Cardiac fibroblast (primary cell): ENCODE measurements at regions not wholly inside any gene's neighbourhood (a gene's known extent, or its start where the extent isn't known, plus 50 kb on each side); places are given as distances from the start of the nearest gene placed in this dataset.

Experiments used
- DNase-seq, 2 donors: peaks; one replicate each; pipeline versions ENCODE4 v3.0.0 to v3.0.0-alpha.2; 2010; ENCODE audit warnings: low read depth in 2 of 2
- H3K4me3 ChIP-seq, 2 donors: replicated peaks in 1 of 2; 1 replicate in 1 of 2; 2 replicates in 1 of 2; pipeline ENCODE4 v1.5.1; 2011; ENCODE audit warnings: low read depth in 2 of 2, low read length in 2 of 2, mild to moderate bottlenecking in 2 of 2, moderate library complexity in 1 of 2
- CTCF ChIP-seq: IDR thresholded peaks from one replicate; pipeline ENCODE4 v1.5.1; 2011; ENCODE audit warnings: low read depth, mild to moderate bottlenecking, low read length, inconsistent platforms

GRCh38 chr1:185631843-185632242 is 102.3 kb upstream of the HMCN1 start:
- DNase-seq = no peak
- TF ChIP-seq CTCF = no peak
- no peak overlapping the region for H3K4me3 ChIP-seq

GRCh38 chr1:185627761-185628501 is 106.3 kb upstream of the HMCN1 start:
- no peak for DNase-seq
- no peak for TF ChIP-seq CTCF
- no peak overlapping the region for H3K4me3 ChIP-seq

GRCh38 chr1:185627171-185627570 is 107.0 kb upstream of the HMCN1 start:
- DNase-seq = no peak
- no peak for TF ChIP-seq CTCF
- H3K4me3 ChIP-seq = no peak overlapping the region

GRCh38 chr1:185626344-185626743 is 107.8 kb upstream of the HMCN1 start:
- no peak for TF ChIP-seq CTCF
- no peak for DNase-seq
- H3K4me3 ChIP-seq = no peak overlapping the region

GRCh38 chr1:185610954-185611353 is 123.2 kb upstream of the HMCN1 start:
- TF ChIP-seq CTCF = no peak
- DNase-seq = peak in 1 of 2 donors; percentile 2
- no peak overlapping the region for H3K4me3 ChIP-seq

- DNase-seq = peak in 1 of 2 donors; percentile 12
- H3K4me3 ChIP-seq = no peak overlapping the region
- TF ChIP-seq CTCF = no peak
Observed at GRCh38 chr1:185608177-185608576, 126.0 kb upstream of the HMCN1 start.

GRCh38 chr1:185603158-185603557 is 131.0 kb upstream of the HMCN1 start:
- no peak for DNase-seq
- TF ChIP-seq CTCF = no peak
- H3K4me3 ChIP-seq = no peak overlapping the region
